ENCODE measurements at regions not wholly inside any gene's neighbourhood (a gene's known extent, or its start where the extent isn't known, plus 50 kb on each side); places are given as distances from the start of the nearest gene placed in this dataset.

- TF ChIP-seq CTCF (IDR thresholded peaks at IDR 0.05; ENCODE audit: low read length): no peak
- no peak for TF ChIP-seq EZH2 (IDR thresholded peaks at IDR 0.05; ENCODE audit: borderline replicate concordance, low read length)
These were observed 95.3 kb downstream of the TTLL2 start for GRCh38 chr6:167420177-167420576.

All from OCI-LY1 (cell line).